ENCODE measurements at regions not wholly inside any gene's neighbourhood (a gene's known extent, or its start where the extent isn't known, plus 50 kb on each side); places are given as distances from the start of the nearest gene placed in this dataset.

GRCh38 chr13:34672631-34673030 is 269.4 kb upstream of the NBEA start:
- no peak overlapping the region for H3K27ac ChIP-seq (ENCODE audit: extremely low read depth, low read depth, low read length)
- no peak for TF ChIP-seq WT1 (tag by site-specific recombination; IDR thresholded peaks at IDR 0.05)
- no peak for TF ChIP-seq ZNF24 (tag by site-specific recombination; IDR thresholded peaks at IDR 0.05)
- no peak for TF ChIP-seq ZFHX2 (tag by site-specific recombination; conservative IDR thresholded peaks at IDR 0.05)
- TF ChIP-seq ZNF394 (tag by site-specific recombination; IDR thresholded peaks at IDR 0.05; ENCODE audit: borderline replicate concordance): no peak
- TF ChIP-seq ZNF830 (tag by site-specific recombination; IDR thresholded peaks at IDR 0.05; ENCODE audit: low read depth): no peak
- no peak for TF ChIP-seq ZNF513 (tag by site-specific recombination; IDR thresholded peaks at IDR 0.05)
- no peaks in the 10 kb centered on the region for H3K9me3 ChIP-seq (ENCODE audit: control insufficient read depth, insufficient read depth, low read depth, low read length)
- no peaks in the 10 kb centered on the region for H3K36me3 ChIP-seq (ENCODE audit: control insufficient read depth in 2 of 2, insufficient read depth in 1 of 2, low read length in 2 of 2)
- ChIA-PET POLR2A (no interaction called here), CTCF (interaction anchor here (0.6 kb wide), 1 partner anchor 16 kb away, joined by 4 read pairs; no protein-coding TSS in a partner anchor)
- H3K4me3 ChIP-seq (ENCODE audit: low read depth, low read length): no peak overlapping the region
- H3K4me1 ChIP-seq (ENCODE audit: control insufficient read depth, insufficient read depth, low read length): no peaks in the 10 kb centered on the region

- H3K27ac ChIP-seq (ENCODE audit: extremely low read depth, low read depth, low read length): no peak overlapping the region
Observed at GRCh38 chr13:34675626-34676025, 266.4 kb upstream of the NBEA start.

GRCh38 chr13:34678154-34678553 is 263.9 kb upstream of the NBEA start:
- POLR2A ChIA-PET: no interaction called here
- Histone ChIP-seq H3K36me3 (ENCODE audit: control insufficient read depth in 2 of 2, insufficient read depth in 1 of 2, low read length in 2 of 2) (no peaks in the 10 kb centered on the region), H3K4me3 (ENCODE audit: low read depth, low read length) (no peak overlapping the region), H3K27ac (ENCODE audit: extremely low read depth, low read depth, low read length) (no peak overlapping the region), H3K4me1 (ENCODE audit: control insufficient read depth, insufficient read depth, low read length) (no peaks in the 10 kb centered on the region), H3K9me3 (ENCODE audit: control insufficient read depth, insufficient read depth, low read depth, low read length) (no peaks in the 10 kb centered on the region)
- CTCF ChIA-PET: no interaction called here
- TF ChIP-seq ZNF670 (tag by site-specific recombination; IDR thresholded peaks at IDR 0.05; ENCODE audit: low read depth): no peak

More at GRCh38 chr13:34675626-34676025, 266.4 kb upstream of the NBEA start:
- Histone ChIP-seq H3K4me1 (ENCODE audit: control insufficient read depth, insufficient read depth, low read length) (no peaks in the 10 kb centered on the region), H3K36me3 (ENCODE audit: control insufficient read depth in 2 of 2, insufficient read depth in 1 of 2, low read length in 2 of 2) (no peaks in the 10 kb centered on the region), H3K9me3 (ENCODE audit: control insufficient read depth, insufficient read depth, low read depth, low read length) (no peaks in the 10 kb centered on the region), H3K4me3 (ENCODE audit: low read depth, low read length) (no peak overlapping the region)
- TF ChIP-seq SP7 (tag by site-specific recombination; IDR thresholded peaks at IDR 0.05) (no peak), ZFP69B (tag by site-specific recombination; IDR thresholded peaks at IDR 0.05) (no peak), ZNF791 (tag by site-specific recombination; IDR thresholded peaks at IDR 0.05) (no peak), ZNF521 (tag by site-specific recombination; IDR thresholded peaks at IDR 0.05) (no peak), ZNF10 (tag by site-specific recombination; IDR thresholded peaks at IDR 0.05) (no peak), ZNF423 (tag by site-specific recombination; IDR thresholded peaks at IDR 0.05) (no peak)
- CTCF ChIA-PET: no interaction called here
- POLR2A ChIA-PET: no interaction called here

GRCh38 chr13:34681405-34681955 is 260.6 kb upstream of the NBEA start:
- Histone ChIP-seq H3K4me3 (ENCODE audit: low read depth, low read length) (no peak overlapping the region), H3K9me3 (ENCODE audit: control insufficient read depth, insufficient read depth, low read depth, low read length) (no peaks in the 10 kb centered on the region), H3K36me3 (ENCODE audit: control insufficient read depth in 2 of 2, insufficient read depth in 1 of 2, low read length in 2 of 2) (no peaks in the 10 kb centered on the region), H3K27ac (ENCODE audit: extremely low read depth, low read depth, low read length) (no peak overlapping the region), H3K4me1 (ENCODE audit: control insufficient read depth, insufficient read depth, low read length) (no peaks in the 10 kb centered on the region)
- ChIA-PET CTCF (no interaction called here), POLR2A (no interaction called here)
- TF ChIP-seq ZNF174 (tag by site-specific recombination; IDR thresholded peaks at IDR 0.05) (no peak), GLI4 (tag by site-specific recombination; IDR thresholded peaks at IDR 0.05) (no peak), ZFP41 (tag by site-specific recombination; IDR thresholded peaks at IDR 0.05; ENCODE audit: borderline replicate concordance) (no peak), SETDB1 (IDR thresholded peaks at IDR 0.05; ENCODE audit: insufficient read length, low read length) (no peak), ZSCAN30 (tag by site-specific recombination; IDR thresholded peaks at IDR 0.05) (no peak), ZNF747 (tag by site-specific recombination; IDR thresholded peaks at IDR 0.05) (no peak)
